Activated T-cell treated with anti-CD3 and anti-CD28 coated beads, Interleukin-2, amount 50 U/mL, for 1 hour (primary cell): ENCODE measurements at regions not wholly inside any gene's neighbourhood (a gene's known extent, or its start where the extent isn't known, plus 50 kb on each side); places are given as distances from the start of the nearest gene placed in this dataset.

ENCODE experiments used
- DNase-seq: peaks from one replicate; pipeline ENCODE4 v3.0.0-alpha.2; 2020

DNA sequence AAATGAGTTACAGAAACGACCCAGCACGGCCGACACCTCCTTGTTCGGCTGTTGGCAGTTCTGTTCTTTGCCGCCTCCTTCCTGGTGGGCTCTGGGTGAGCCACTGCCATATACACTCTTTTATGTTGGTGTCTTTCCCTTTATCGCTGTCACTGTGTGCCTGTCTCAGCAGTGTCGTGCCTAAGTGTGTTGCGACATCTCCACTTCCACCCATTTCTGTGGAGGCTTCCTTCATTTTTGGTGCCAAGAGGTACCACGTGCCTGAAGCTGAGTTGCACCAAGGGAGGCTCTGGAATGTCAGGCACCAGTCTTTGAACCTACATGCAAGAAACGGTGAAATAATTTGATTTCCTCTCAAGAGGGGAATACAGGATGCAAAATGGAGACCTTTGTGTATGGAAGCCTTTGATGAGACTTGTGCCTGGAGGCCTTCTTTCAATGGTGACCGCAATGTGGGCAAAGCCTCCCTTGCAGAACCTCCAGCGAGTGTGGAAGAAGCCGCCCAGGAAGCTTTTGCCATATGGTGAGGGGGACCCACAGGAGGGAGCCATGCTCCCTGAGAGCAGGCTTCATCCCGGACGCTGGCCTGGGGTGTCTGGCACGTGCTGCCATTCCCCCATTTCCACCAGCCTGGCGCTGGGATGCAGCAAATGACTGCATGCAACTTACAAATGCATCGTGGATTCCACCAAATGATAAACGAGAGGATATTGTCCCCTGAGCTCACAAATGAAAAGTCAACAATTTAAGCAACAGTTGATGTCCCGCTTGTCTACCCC, 136.2 kb downstream of the TEX29 start:
- no peak for DNase-seq

DNA sequence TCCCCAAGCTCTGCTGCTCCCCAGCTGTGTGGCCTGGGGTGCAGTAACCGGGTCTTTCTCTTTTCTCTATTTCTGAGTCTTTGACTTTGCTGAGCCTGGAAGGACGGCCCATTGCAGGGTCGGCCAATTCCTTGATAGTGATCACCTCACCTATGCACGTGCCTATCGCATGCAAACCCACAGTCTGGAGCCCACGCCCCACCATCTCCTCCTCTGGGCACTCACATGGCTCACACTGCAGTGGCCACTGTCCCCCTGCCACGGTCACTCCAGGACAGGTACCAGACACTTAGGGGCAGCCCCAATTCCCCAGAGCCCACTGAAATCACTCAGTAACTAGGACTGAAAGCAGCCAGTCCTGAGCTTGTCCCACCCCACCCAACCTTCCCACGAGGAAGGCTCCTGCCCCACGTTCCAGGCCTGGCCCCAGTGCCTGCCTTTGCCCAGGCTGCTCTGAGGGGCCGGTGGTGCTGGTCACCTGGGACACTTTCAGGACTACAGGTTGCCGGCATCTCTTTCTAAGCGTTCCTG, 137.6 kb downstream of the TEX29 start:
- DNase-seq, result no peak

DNA sequence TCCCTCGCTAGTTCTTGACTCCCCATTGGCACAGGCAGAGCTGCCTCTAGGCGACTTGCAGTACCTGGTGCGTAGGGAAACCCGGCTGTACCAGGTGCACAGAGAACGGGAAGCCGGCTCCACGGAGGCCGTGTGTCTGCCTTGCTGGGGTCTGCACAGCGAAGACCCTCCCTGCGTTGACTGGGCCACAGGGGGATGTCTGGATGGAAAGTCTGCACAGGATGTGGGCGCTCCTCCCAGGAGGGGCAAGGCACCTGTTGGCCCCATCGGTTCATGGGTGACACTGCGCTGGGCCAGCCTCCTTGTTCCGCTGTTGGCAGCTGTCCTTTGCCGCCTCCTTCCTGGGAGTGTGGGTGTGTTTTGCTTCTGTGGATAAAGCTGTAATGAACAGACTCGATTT, 138.3 kb downstream of the TEX29 start:
- no peak for DNase-seq

DNA sequence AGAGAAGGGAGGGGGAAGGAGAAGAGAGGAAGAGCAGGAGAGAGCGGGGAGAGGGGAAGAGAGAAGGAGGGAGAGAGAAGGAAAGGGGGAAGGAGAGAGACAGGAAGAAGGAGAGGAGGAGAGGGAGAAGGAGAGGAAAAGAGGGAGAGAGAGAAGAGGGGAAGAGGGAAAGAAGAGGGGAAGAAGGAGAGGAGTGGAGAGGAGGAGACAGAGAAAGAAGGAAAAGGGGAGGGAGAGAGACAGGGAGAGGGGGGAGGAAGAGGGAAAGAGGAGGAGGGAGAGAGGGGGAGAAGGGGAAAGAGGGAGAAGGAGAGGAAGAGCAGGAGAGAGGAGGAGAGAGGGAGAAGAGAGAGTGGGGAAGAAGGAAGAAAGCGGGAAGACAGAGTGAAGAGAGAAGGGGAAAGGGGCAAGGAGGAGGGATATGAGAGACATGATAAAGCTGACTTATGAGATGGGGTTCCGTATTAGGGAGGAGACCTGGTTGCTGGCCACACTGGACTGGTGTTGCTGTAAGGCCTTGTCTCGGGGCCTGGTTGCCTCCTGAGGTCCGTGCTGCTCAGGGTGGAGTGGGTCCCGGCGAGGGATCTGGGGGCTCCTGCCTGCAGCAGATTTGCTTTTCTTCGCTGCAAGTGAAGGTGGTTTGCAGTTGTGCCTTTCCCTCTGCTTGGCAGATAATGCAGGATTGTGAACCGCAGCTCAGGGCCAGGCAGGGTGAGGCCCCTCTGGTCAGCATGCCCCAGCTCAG, 139.5 kb downstream of the TEX29 start:
- no peak for DNase-seq

DNA sequence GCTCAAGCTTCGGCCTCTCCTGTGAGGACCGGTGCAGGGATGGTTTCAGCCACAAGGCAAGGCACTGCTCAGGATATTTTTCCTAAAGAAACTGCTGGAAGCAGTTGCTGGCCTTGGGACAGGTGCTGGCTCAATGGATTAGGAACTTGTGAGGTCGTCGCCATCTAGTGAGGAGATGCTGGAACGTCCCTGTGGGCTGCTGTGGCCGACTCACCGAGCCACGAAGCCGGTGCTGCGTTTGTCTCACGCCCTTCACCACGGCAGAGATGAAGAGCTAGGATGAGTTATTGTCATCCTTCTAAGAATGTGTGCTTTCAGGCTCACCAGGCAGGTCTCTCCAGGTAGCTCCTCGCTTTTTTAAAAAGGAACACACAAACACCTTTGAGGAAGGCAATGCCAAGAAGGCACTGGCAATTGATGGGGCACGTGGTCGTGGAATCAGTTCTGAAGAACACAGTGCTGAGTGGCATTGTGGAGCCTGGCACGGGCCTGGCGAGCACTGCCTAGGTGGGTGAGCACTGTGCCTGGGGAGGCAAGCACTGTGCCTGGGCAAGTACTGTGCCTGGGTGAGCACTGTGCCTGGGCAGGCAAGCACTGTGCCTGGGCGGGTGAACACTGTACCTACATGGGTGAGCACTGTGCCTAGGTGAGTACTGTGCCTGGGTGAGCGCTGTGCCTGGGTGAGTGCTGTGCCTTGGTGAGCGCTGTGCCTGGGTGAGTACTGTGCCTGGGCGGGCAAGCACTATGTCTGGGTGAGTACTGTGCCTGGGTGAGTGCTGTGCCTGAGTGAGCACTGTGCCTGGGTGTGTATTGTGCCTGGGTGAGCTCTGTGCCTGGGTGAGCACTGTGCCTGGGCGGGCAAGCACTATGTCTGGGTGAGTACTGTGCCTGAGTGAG, 140.4 kb downstream of the TEX29 start:
- no peak for DNase-seq

DNA sequence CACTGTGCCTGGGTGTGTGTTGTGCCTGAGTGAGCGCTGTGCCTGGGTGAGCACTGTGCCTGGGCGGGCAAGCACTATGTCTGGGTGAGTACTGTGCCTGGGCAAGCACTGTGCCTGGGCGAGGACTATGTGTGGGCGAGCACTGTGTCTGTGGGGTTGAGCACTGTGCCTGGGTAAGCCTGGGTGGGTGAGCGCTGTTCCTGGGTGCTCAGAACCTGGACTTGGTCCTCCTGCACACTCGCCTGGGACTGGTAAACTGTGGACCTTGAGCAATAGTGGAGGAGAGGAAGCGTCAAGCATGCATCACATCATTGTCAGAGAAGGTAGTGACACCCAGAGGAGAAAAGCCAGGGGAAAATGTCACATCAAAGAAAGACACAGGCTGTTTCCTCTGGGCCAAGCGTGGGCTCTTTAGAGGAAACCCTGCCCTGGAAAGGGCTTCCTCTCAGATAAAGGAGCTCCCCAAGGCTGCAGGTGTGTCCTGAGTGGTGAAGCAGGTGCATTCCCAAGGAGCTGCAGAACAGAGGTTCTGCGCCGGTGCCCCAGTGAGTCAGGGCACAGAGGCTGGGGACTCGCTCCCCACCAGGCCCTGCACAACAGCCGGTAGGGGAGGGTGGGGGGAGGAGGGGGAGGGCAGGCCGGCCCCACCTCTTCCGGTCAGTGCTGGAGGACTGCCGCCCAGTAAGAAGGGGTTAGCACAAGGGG, 141.2 kb downstream of the TEX29 start:
- DNase-seq, result no peak

DNA sequence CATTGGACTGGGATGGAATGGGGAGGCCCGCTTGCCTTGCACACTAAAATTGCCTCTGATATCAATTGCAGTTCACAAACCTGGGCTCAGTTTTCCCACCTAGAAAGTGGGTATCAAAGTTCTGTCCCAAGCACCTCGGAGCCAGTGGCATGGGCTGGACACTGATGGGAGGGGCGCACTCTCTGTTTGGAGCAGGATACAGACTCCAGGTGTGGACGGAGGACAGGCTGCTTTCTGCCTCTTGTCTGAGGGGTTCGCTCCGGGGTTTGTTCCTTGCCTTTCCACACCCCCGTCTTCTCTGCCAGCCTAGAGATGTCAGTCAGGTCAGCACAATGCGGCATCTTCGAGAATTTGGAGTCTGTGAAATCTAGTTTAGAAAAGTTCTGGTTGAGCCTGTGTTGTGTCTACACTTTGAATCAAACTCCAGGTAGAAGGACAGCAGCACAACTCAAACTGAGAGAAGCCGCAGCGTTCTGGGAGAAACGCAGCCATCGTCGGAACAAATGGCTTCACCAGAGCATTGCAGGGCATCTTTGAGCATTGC, 141.9 kb downstream of the TEX29 start:
- DNase-seq, result no peak

DNA sequence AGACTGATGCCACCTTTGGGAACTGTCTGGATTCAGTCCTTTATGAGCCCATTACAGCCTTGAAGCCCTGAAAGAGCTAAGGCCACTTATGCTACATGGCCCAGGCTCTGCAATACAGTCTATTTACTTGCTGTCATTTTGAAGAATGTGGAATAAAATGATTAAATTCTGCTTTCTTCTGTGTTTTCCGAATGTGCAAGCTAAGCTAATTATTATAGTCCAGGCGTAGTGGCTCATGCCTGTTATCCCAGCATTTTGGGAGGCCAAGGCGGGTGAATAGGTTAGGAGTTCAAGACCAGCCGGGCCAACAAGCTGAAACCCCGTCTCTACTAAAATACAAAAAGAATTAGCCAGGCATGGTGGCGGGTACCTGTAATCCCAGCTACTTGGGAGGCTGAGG, 142.5 kb downstream of the TEX29 start:
- no peak for DNase-seq

DNA sequence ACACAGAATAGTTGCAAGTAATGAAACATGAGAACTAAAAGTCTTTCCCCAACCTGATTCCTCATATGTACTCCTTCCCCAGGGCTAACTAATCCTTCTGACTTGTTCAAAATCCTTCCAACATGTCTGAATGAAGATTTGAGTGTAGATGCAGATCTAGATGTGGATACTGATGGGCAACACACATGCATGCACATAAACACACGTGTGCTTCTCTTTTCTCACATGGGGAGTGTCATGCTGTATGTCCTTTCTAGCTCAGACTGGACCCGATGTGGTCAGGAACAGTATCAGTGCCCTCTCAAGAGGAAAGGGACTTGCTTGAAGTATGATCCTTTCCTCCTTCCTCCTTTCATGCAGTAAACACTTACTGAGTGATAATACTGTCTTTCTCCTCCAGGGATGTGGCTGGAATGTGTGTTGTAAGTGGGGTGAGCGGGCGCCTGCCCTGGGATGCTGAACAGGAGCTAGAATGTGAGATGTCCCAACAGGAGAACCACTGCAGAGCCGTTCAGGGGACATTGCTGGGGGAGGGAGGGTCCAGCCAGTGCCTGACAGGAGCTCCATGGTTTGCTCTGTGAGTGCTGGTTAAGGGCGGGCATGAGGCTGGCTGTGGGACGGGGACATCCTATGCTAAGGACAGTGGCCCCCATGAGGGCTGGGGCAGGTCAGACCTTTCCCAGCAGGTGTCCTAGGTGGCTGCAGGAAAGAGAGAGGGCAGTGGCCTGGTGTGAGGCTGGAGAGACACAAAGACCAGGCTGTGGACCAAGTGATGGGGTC, 146.9 kb downstream of the TEX29 start:
- DNase-seq, result no peak

DNA sequence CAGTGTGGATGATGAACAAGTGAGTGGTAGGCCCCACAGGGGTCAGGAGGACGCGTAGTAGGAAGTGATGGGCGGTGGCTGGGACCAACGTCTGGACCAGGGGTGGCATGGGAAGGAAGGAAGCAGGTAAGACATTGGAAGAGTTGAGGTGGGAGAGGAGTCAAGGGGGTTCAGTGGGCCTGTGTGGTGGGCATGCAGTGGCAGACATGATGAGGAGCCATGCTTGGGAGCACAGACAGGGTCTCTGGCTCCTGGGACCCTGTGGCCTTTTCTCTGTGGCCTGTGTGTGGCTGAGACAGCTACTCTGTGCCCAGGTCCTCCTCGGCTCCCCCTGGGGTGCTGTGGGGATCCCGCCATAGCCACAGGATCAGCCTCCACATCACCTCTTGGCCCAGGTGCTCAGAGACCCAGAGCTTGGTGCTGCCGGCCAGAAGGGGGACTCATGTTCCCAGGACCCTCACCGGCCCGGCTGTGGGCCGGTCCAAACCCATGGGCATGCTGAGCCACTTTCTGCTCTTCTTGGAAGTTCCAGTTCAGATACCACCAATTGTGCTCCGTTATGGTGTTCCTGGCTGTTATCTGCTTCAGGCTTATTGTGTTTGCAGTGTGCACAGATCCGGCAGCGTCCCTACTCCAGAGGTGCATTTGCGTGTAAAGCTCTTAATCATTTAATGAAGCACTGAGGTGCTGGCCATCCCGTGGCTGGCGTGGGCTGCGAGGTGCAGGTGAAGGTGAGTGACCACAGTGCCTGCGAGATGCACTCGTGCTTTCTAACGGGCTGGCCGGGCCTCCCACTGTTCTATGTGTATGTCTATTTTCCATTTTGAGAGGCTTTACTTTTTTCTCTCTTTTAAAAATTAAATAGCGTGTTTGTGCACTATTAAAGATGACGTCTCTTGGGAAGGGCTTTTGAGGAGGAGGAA, 147.9 kb downstream of the TEX29 start:
- DNase-seq, result no peak

DNA sequence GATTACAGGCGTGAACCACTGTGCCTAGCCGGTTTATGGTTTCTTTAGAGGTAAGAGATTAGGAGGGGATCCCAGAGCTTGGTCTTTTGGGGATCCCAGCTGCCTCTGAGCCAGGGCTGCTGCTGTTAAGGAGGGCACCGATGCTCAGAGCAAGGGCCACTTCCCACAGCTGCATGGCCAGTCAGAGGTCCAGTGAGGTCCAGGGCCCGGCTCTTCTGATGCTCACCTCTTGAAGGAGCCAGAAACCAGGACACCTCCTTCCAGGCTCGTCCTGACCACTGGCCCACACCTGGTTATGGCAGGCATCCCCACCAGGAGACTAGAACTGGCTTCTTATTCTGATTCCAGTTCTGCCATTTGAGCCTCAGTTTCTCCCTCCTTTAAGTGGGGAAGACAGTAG, 149.0 kb downstream of the TEX29 start:
- no peak for DNase-seq

DNA sequence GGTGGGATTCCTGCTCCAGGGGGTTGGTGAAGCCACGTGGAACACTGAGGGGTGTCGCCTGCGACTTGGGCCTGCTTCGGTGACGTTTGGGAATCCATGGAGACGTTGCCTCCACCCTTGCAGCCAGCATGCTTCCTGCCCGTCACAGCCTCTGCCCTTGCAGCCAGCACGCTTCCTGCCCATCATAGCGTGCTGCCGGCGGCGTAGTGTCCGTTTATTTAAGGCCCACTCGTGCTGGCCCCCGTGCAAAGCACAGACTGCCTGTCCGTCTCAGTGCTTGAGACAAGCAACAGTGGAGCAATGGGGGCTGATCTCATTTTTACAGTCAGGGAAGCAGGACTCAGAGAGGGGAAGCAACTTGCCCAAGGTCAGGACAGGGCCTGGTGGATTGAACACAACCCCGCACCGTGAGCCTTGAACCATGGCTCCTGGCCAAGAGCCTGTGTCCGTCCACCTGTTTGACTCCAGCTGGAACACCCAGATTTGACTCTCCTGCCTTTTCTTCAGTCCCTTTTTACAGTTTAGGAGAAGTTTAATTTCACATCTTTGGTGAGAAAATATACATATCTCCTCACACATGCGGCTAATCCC, 149.6 kb downstream of the TEX29 start:
- DNase-seq, result no peak

DNA sequence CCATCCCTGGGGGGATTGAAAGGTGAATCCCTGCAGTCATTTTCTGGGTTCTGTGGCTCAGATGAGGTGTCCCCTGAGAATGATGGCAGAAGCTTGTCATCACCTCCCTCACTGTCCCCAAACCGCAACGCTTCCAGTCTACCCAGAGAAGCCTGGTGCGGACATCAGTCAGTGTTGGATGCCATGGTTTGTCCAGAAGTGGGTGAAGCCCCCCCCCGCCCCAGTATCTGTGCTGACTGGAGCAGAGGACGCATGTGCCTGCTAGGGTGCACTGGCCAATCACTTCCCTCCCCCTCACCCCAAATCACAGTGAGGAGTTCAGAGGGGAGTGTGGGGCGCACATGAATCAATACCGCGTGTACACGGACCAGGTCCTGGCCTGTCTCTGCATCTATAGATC, 150.5 kb downstream of the TEX29 start:
- no peak for DNase-seq

DNA sequence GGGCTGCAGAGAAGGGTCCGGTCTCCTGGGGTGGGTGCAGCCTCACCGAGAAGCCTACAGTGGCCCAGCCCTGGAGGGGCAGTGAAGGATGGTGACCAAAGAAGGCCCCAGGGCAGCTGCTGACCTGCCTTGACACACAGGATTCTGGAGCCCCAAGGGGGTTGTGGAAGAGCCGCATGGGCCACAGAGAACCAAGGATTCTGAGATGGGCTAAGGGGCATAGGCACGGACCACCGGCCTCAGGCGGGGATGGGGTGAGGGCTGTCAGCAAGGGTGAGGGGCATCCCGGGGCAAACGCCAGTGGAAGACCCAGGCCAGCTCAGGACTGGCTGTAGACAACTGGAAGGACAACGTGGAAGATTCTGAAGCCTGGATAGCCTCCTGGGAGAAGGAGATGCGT, 151.6 kb downstream of the TEX29 start:
- DNase-seq, result no peak

DNA sequence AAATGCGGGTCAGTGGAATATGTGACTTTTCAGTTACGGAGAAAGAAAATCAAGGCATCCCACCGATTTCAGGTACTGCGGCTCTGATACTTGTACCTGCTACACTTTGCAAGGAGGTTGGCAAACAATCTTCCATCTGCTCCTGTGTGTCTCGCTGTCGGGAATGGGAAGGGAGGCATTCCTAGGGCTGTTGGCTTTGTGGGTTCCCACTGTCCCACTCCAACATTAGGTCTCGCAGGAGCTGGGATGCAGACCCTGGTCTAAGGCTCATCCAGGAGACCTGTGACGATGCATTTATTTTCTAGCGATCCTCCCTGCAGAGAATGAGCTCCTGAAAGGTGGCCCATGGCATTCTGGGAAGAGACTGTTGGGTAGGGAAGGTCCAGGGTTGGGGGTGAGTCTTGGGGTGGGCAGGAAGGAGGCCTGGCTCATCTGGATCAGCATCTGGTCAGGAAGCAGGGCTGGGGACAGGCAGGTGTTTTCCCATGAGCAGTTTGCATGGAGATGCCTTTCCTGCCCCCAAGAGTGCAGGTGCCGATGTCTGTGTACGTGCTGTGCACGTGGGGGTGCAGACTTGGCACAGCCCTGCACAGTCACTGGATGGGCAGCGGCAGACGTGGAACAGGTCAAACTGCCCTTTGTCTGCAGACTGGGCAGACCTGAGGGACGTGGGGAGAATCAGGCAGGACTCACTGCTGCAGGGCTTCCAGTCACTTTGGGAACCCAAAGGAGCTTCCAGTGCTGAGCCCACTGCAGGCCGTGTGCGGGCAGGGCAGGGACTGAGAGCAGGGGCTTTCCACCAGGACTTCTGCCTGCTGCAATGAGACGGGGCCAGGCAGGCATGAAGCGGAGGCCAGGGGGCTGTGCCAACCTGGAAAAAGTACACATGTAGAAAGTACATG, 152.4 kb downstream of the TEX29 start:
- no peak for DNase-seq

DNA sequence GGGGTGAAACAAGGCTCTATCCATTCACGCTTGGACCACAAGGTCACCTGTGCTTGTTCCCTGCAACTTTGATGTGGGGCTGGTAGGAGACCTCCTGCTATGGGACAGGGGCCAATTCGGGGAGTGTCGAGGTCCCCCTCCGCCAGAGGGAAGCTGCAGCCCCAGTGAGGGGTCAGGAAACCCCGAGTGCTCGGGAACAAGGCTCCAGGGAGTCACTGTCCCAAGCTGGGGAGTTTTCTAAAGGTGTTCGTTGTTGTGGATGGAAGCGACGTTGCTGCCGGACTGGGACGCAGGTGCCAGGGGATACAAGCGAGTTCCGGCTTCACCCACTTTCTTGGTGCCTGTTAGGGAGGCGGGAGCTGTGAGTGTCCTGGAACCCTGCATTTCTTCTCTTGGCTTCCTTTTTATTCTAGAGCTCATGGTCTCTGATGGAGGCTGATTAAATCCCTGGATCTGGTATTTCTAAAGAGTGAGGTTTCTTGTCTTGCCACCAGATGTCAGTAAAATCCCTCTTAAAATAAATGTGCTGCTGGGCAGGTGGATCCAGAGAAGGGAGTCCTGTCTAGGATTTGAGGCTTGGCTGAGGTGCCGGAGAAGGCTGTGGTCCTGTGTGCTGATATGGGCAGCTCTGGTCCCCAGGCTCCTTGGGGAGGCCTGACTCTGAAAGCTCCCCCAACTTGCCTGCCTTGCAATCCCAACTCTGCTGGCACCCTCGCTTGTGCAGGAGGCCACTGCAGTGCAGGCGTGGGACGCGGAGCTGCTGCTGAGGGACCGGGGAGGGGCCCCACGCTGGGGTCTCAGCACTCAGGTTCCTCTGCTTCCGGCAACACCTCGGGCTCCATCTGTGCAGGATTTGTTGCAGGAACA, 153.9 kb downstream of the TEX29 start:
- no peak for DNase-seq

DNA sequence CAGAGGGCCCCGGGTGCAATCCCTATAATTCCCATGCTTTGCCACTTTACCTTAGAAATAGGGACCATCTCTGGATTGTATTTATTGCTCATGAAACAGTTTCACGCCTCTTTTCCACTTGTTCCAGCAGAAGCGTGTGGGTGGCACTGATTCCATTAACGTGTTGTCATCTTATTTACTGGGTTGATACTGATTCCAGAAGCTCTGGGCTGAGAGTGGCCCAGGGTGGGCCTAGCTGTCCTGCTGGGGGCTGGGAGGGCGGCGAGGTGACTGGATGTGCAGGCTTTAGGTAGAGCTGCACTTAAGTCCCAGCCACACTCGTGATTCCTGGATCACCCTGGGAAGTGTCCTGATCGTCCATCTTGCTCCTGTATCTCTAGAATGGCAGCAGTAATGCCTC, 155.0 kb downstream of the TEX29 start:
- DNase-seq, result no peak

DNA sequence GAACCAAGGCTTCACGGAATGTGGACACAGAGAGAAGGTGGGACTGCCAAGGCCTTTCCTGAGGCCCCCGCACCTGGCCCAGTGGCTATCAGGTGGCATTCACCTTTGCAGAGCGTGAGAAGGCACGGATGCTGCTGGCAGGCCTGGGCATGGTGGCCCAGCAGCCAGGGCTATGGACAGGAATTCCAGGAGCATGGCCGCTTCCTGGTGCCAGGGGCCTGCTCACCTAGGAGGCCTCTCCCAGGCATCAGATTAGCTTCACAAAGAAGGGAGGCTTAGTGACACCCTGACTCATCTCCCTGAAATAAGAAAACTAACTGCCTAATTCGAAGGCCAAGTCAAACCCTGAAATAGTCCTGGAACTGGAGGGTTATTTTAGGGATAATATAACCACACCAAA, 155.8 kb downstream of the TEX29 start:
- DNase-seq, result no peak
